ENCODE measurements at regions not wholly inside any gene's neighbourhood (a gene's known extent, or its start where the extent isn't known, plus 50 kb on each side); places are given as distances from the start of the nearest gene placed in this dataset.

GRCh38 chr11:95717314-95717713 lies 72.3 kb downstream of the FAM76B start:
- 0 out of 2 replicates have a peak, but pooled peaks cover 2% of the 10 kb centered on the region for H3K4me1 ChIP-seq (ENCODE audit: control insufficient read depth, insufficient read depth, low read length)
- DNase-seq (ENCODE audit: low read depth, low spot score) (no peak), ATAC-seq (no peak)
- ChIA-PET CTCF (no interaction called here), POLR2A (no interaction called here)
- intact Hi-C loops (cut with micrococcal nuclease; ENCODE audit: unreplicated experiment): no loop called here
- no peaks in the 10 kb centered on the region for H3K9me3 ChIP-seq (ENCODE audit: control insufficient read depth, insufficient read depth, low read depth, low read length)
- no peak overlapping the region for H3K4me3 ChIP-seq (ENCODE audit: low read depth in 2 of 2, low read length in 2 of 2)
- BruUV-seq (replicated peaks): no TSS peak
- TF ChIP-seq REST (IDR thresholded peaks at IDR 0.05; ENCODE audit: insufficient read depth in 1 of 2, low read depth in 2 of 2, low read length in 1 of 2) (no peak), SIN3A (IDR thresholded peaks at IDR 0.05; ENCODE audit: borderline replicate concordance, insufficient read depth, low read depth, low read length) (no peak), POLR2AphosphoS5 (IDR thresholded peaks at IDR 0.05; ENCODE audit: low read depth, low read length) (no peak), TCF7L2 (IDR thresholded peaks at IDR 0.05; ENCODE audit: low read depth, low read length) (no peak), CTCF (IDR thresholded peaks at IDR 0.05) (no peak)
- H3K27ac ChIP-seq (ENCODE audit: low read length): no peak overlapping the region
- in situ Hi-C loops (cut with HindIII; ENCODE audit: low pct_unique_long_range_greater_than_20kb, low sequenced_read_pairs): no loop called here
- H3K27me3 ChIP-seq (ENCODE audit: control insufficient read depth, insufficient read depth, low read length): peaks cover 36% of the 10 kb centered on the region
- no peaks in the 10 kb centered on the region for H3K36me3 ChIP-seq (ENCODE audit: control insufficient read depth, insufficient read depth, low read length)

GRCh38 chr11:95716266-95716665 lies 73.3 kb downstream of the FAM76B start:
- Histone ChIP-seq H3K9me3 (ENCODE audit: control insufficient read depth, insufficient read depth, low read depth, low read length) (no peaks in the 10 kb centered on the region), H3K4me3 (ENCODE audit: low read depth in 2 of 2, low read length in 2 of 2) (no peak overlapping the region), H3K4me1 (ENCODE audit: control insufficient read depth, insufficient read depth, low read length) (0 out of 2 replicates have a peak, but pooled peaks cover 2% of the 10 kb centered on the region), H3K27me3 (ENCODE audit: control insufficient read depth, insufficient read depth, low read length) (peaks cover 30% of the 10 kb centered on the region), H3K27ac (ENCODE audit: low read length) (no peak overlapping the region), H3K36me3 (ENCODE audit: control insufficient read depth, insufficient read depth, low read length) (no peaks in the 10 kb centered on the region)
- POLR2A ChIA-PET: no interaction called here
- DNase-seq (ENCODE audit: low read depth, low spot score) (no peak), ATAC-seq (no peak)
- CTCF ChIA-PET: no interaction called here
- TF ChIP-seq SIN3A (IDR thresholded peaks at IDR 0.05; ENCODE audit: borderline replicate concordance, insufficient read depth, low read depth, low read length) (no peak), POLR2AphosphoS5 (IDR thresholded peaks at IDR 0.05; ENCODE audit: low read depth, low read length) (no peak), CTCF (IDR thresholded peaks at IDR 0.05) (no peak), TCF7L2 (IDR thresholded peaks at IDR 0.05; ENCODE audit: low read depth, low read length) (no peak), REST (IDR thresholded peaks at IDR 0.05; ENCODE audit: insufficient read depth in 1 of 2, low read depth in 2 of 2, low read length in 1 of 2) (no peak)
- BruUV-seq (replicated peaks): no TSS peak
- intact Hi-C loops (cut with micrococcal nuclease; ENCODE audit: unreplicated experiment): no loop called here
- in situ Hi-C loops (cut with HindIII; ENCODE audit: low pct_unique_long_range_greater_than_20kb, low sequenced_read_pairs): no loop called here

All from Panc1 (cell line).